OCI-LY3 (cell line): ENCODE measurements at regions not wholly inside any gene's neighbourhood (a gene's known extent, or its start where the extent isn't known, plus 50 kb on each side); places are given as distances from the start of the nearest gene placed in this dataset.

Source experiments
- H2AFZ ChIP-seq: fragments of 200-600, 300-600 bp; shearing (Covaris generic); 2 replicates; pipeline ENCODE4 v1.6.0; 2014; ENCODE audit warnings: antibody characterized with exemption, low read depth, low read length
- H3K27ac ChIP-seq: fragments of 200-600, 300-600 bp; sonication (generic); 2 replicates; pipeline ENCODE4 v1.5.1; 2014; ENCODE audit warnings: mild to moderate bottlenecking, low read length, moderate library complexity, mixed read lengths
- H3K27me3 ChIP-seq: fragments of 200-600, 300-600 bp; sonication (generic); 2 replicates; pipeline ENCODE4 v1.6.1; 2014; ENCODE audit warnings: low read depth, low read length, mixed read lengths
- H3K36me3 ChIP-seq: fragments of 200-600, 300-600 bp; sonication (generic); replicated peaks from 2 replicates; pipeline ENCODE3; 2014; ENCODE audit warnings: low read depth, low read length, mixed read lengths
- H3K4me1 ChIP-seq: fragments of 300-600, 200-600 bp; sonication (generic); 2 replicates; pipeline ENCODE4 v1.6.1; 2014; ENCODE audit warnings: low read length, mixed read lengths
- H3K4me2 ChIP-seq: fragments of 200-600, 300-600 bp; sonication (generic); 2 replicates; pipeline ENCODE4 v1.6.1; 2014; ENCODE audit warnings: low read length, mixed read lengths
- H3K4me3 ChIP-seq: fragments of 300-600, 200-600 bp; sonication (generic); 2 replicates; pipeline ENCODE4 v1.5.1; 2014; ENCODE audit warnings: antibody characterized with exemption, mild to moderate bottlenecking, low read length, moderate library complexity
- H3K79me2 ChIP-seq: fragments of 300-600, 200-600 bp; shearing (Covaris generic); 2 replicates; pipeline ENCODE4 v1.6.1; 2014; ENCODE audit warnings: mild to moderate bottlenecking, low read length, mixed read lengths
- H3K9ac ChIP-seq: fragments of 300-600, 200-600 bp; shearing (Covaris generic); 2 replicates; pipeline ENCODE4 v1.6.0; 2014; ENCODE audit warnings: mild to moderate bottlenecking, low read length, moderate library complexity
- H3K9me3 ChIP-seq: fragments of 200-600, 300-600 bp; shearing (Covaris generic); 2 replicates; pipeline ENCODE4 v1.6.1; 2014; ENCODE audit warnings: low read length, mixed read lengths; ENCODE audit not compliant: insufficient read depth
- H4K20me1 ChIP-seq: fragments of 200-600, 300-600 bp; sonication (generic); 2 replicates; pipeline ENCODE4 v1.6.1; 2016; ENCODE audit warnings: low read length, mixed read lengths; ENCODE audit not compliant: insufficient read depth
- CTCF ChIP-seq: fragments of 200-600, 300-600 bp; sonication (generic); IDR thresholded peaks from 2 replicates; pipeline ENCODE4 v1.5.1; 2014; ENCODE audit warnings: antibody characterized with exemption, low read length, low read depth
- EZH2phosphoT487 ChIP-seq: fragments of 200-600 bp; shearing (Covaris generic); IDR thresholded peaks from 2 replicates; pipeline ENCODE4 v1.6.1; 2018; ENCODE audit warnings: antibody characterized with exemption, mixed run types, low read depth

GRCh38 chrX:138931212-138931611 is 219.7 kb upstream of the FGF13 start:
- Histone ChIP-seq H3K27ac (no peak overlapping the region), H3K27me3 (no peaks in the 10 kb centered on the region), H3K4me1 (no peaks in the 10 kb centered on the region), H2AFZ (no peak overlapping the region), H3K36me3 (no peaks in the 10 kb centered on the region), H4K20me1 (no peaks in the 10 kb centered on the region), H3K9me3 (no peaks in the 10 kb centered on the region), H3K79me2 (no peaks in the 10 kb centered on the region), H3K4me3 (no peak overlapping the region), H3K9ac (no peak overlapping the region), H3K4me2 (no peak overlapping the region)
- TF ChIP-seq EZH2phosphoT487 (no peak), CTCF (no peak)

GRCh38 chrX:138930583-138930945 is 219.0 kb upstream of the FGF13 start:
- Histone ChIP-seq H2AFZ (no peak overlapping the region), H3K27ac (no peak overlapping the region), H4K20me1 (no peaks in the 10 kb centered on the region), H3K27me3 (no peaks in the 10 kb centered on the region), H3K4me1 (no peaks in the 10 kb centered on the region), H3K4me2 (no peak overlapping the region), H3K9me3 (no peaks in the 10 kb centered on the region), H3K36me3 (no peaks in the 10 kb centered on the region), H3K4me3 (no peak overlapping the region), H3K9ac (no peak overlapping the region), H3K79me2 (no peaks in the 10 kb centered on the region)
- no peak for TF ChIP-seq EZH2phosphoT487
- no peak for TF ChIP-seq CTCF

- Histone ChIP-seq H3K79me2 (no peaks in the 10 kb centered on the region), H2AFZ (no peak overlapping the region), H3K27me3 (no peaks in the 10 kb centered on the region), H3K4me3 (no peak overlapping the region), H3K9me3 (no peaks in the 10 kb centered on the region), H3K4me2 (no peak overlapping the region), H4K20me1 (no peaks in the 10 kb centered on the region), H3K27ac (no peak overlapping the region), H3K9ac (no peak overlapping the region), H3K36me3 (no peaks in the 10 kb centered on the region), H3K4me1 (no peaks in the 10 kb centered on the region)
- TF ChIP-seq EZH2phosphoT487 (no peak), CTCF (no peak)
Observed at GRCh38 chrX:138929926-138930582, 218.5 kb upstream of the FGF13 start.

GRCh38 chrX:138928737-138929459 is 217.4 kb upstream of the FGF13 start:
- Histone ChIP-seq H3K9me3 (no peaks in the 10 kb centered on the region), H3K79me2 (no peaks in the 10 kb centered on the region), H3K36me3 (no peaks in the 10 kb centered on the region), H4K20me1 (no peaks in the 10 kb centered on the region), H3K4me2 (no peak overlapping the region), H3K27ac (no peak overlapping the region), H3K4me1 (no peaks in the 10 kb centered on the region), H3K4me3 (no peak overlapping the region), H2AFZ (no peak overlapping the region), H3K9ac (no peak overlapping the region), H3K27me3 (no peaks in the 10 kb centered on the region)
- TF ChIP-seq CTCF (no peak), EZH2phosphoT487 (no peak)
